PFSK-1 (cell line): ENCODE measurements at regions not wholly inside any gene's neighbourhood (a gene's known extent, or its start where the extent isn't known, plus 50 kb on each side); places are given as distances from the start of the nearest gene placed in this dataset.

Source experiments
- FOXP2 ChIP-seq: optimal IDR thresholded peaks from 2 replicates; pipeline ENCODE3; 2011; ENCODE audit warnings: borderline replicate concordance, control low read depth, inconsistent platforms; ENCODE audit not compliant: insufficient read depth; ENCODE audit errors: extremely low read length, extremely low read depth
- POLR2AphosphoS5 ChIP-seq: IDR thresholded peaks from 2 replicates; pipeline ENCODE4 v1.6.1; 2012; ENCODE audit warnings: low read depth, mild to moderate bottlenecking, control low read depth, low read length, moderate library complexity
- SIN3A ChIP-seq: IDR thresholded peaks from 2 replicates; pipeline ENCODE4 v1.6.1; 2012; ENCODE audit warnings: mild to moderate bottlenecking, low read length, moderate library complexity, borderline replicate concordance; ENCODE audit not compliant: insufficient read depth
- TAF1 ChIP-seq: IDR thresholded peaks from 2 replicates; pipeline ENCODE4 v1.6.1; 2012; ENCODE audit warnings: low read length, control low read depth, borderline replicate concordance; ENCODE audit not compliant: insufficient read depth
- TF ChIP-seq, protein P1 (sequence below), 2 experiments: IDR thresholded peaks; 2 replicates each; pipeline versions ENCODE4 v1.6.1 to v1.8.0; 2011 to 2012; ENCODE audit warnings: low read depth in 2 of 2, low read length in 2 of 2, control low read depth in 1 of 2, inconsistent platforms in 1 of 2, mild to moderate bottlenecking in 1 of 2, moderate library complexity in 1 of 2; ENCODE audit not compliant: insufficient read depth in 1 of 2

DNA sequence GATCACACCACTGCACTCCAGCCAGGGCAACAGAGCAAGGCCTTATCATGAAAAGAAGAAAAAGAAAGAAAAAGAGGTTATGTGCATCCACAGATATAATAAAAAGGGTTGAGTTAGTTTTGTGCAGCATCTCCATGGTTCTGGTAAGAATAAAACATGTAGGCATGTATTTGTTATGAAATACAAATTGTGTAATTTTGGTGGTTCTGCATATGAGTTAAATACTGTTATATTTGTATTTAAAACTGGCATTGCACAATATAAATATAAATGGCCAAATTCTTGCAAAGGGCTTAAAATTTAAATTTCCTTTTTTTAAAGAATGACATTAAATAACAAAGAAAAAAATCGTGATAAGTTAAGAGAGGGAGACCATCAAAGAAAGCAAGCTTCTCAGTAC, 159.1 kb upstream of the PREP start:
- TF ChIP-seq TAF1 (no peak), SIN3A (no peak), FOXP2 (no peak), POLR2AphosphoS5 (no peak)
- TF ChIP-seq, protein P1, sequence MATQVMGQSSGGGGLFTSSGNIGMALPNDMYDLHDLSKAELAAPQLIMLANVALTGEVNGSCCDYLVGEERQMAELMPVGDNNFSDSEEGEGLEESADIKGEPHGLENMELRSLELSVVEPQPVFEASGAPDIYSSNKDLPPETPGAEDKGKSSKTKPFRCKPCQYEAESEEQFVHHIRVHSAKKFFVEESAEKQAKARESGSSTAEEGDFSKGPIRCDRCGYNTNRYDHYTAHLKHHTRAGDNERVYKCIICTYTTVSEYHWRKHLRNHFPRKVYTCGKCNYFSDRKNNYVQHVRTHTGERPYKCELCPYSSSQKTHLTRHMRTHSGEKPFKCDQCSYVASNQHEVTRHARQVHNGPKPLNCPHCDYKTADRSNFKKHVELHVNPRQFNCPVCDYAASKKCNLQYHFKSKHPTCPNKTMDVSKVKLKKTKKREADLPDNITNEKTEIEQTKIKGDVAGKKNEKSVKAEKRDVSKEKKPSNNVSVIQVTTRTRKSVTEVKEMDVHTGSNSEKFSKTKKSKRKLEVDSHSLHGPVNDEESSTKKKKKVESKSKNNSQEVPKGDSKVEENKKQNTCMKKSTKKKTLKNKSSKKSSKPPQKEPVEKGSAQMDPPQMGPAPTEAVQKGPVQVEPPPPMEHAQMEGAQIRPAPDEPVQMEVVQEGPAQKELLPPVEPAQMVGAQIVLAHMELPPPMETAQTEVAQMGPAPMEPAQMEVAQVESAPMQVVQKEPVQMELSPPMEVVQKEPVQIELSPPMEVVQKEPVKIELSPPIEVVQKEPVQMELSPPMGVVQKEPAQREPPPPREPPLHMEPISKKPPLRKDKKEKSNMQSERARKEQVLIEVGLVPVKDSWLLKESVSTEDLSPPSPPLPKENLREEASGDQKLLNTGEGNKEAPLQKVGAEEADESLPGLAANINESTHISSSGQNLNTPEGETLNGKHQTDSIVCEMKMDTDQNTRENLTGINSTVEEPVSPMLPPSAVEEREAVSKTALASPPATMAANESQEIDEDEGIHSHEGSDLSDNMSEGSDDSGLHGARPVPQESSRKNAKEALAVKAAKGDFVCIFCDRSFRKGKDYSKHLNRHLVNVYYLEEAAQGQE (IDR thresholded peaks at IDR 0.05; ENCODE audit: insufficient read depth in 1 of 2, low read depth in 2 of 2, low read length in 2 of 2): no peak

- TF ChIP-seq POLR2AphosphoS5 (no peak), SIN3A (no peak), TAF1 (no peak), FOXP2 (no peak)
- TF ChIP-seq, protein P1 (IDR thresholded peaks at IDR 0.05; ENCODE audit: insufficient read depth in 1 of 2, low read depth in 2 of 2, low read length in 2 of 2): no peak
These were observed 158.6 kb upstream of the PREP start for GRCh38 chr6:105561486-105561885.

GRCh38 chr6:105560611-105561066, 157.8 kb upstream of the PREP start:
- no peak for TF ChIP-seq SIN3A
- no peak for TF ChIP-seq FOXP2
- TF ChIP-seq TAF1: no peak
- TF ChIP-seq, protein P1 (IDR thresholded peaks at IDR 0.05; ENCODE audit: insufficient read depth in 1 of 2, low read depth in 2 of 2, low read length in 2 of 2): no peak
- no peak for TF ChIP-seq POLR2AphosphoS5

DNA sequence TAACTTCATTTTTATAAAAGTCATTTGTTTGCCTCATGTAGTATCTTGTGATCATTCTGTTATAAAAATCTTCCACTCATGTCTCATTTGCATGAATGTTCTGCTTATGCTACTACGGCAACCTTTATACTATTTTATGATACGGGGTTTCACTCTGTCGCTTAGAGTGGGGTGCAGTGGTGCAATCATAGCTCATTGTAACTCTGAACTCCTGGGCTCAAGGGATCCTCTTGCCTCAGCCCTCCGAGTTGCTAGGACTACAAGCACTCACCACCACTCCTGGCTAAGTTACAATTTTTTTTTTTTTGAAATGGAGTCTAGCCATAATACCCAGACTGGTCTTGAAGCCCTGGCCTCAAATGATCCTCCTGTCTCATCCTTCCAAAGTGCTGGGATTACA, 154.4 kb upstream of the PREP start:
- TF ChIP-seq, protein P1 (IDR thresholded peaks at IDR 0.05; ENCODE audit: insufficient read depth in 1 of 2, low read depth in 2 of 2, low read length in 2 of 2): no peak
- no peak for TF ChIP-seq FOXP2
- TF ChIP-seq POLR2AphosphoS5: no peak

DNA sequence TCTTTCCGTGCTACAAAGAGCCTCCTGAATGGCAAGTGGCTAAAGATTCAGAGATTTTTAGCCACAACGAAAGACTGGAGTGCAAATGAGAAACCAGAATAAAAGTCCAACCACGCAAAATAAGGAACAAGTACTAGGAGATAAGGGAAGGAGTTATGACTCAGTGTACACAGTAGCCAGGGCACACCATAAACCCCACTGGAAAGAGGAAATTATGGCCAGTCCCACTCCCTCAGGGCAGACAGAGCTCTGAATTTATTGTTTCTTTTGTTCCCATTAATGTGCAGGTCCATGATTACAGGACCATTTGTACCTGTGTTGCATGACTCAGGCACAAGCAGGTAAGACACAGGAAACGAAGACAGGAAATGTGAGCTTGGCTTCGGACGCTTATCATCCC, 150.3 kb upstream of the PREP start:
- TF ChIP-seq, protein P1 (IDR thresholded peaks at IDR 0.05; ENCODE audit: insufficient read depth in 1 of 2, low read depth in 2 of 2, low read length in 2 of 2): no peak
- TF ChIP-seq SIN3A (no peak), TAF1 (no peak), FOXP2 (no peak)
